ENCODE measurements at regions not wholly inside any gene's neighbourhood (a gene's known extent, or its start where the extent isn't known, plus 50 kb on each side); places are given as distances from the start of the nearest gene placed in this dataset.

GRCh38 chr1:157307491-157307890 is 169.3 kb upstream of the ETV3 start:
- no peak for TF ChIP-seq CTCF (IDR thresholded peaks at IDR 0.05; ENCODE audit: low read depth, low read length)
- TF ChIP-seq POLR2A (IDR thresholded peaks at IDR 0.05; ENCODE audit: extremely low read depth, insufficient read length) = no peak
- no peak for TF ChIP-seq MAX (IDR thresholded peaks at IDR 0.05; ENCODE audit: low read depth, low read length)

Measured in NB4 (cell line).